Heart left ventricle (tissue), 16 donors: ENCODE measurements at regions not wholly inside any gene's neighbourhood (a gene's known extent, or its start where the extent isn't known, plus 50 kb on each side); places are given as distances from the start of the nearest gene placed in this dataset.

Source experiments
- ATAC-seq, 4 donors: fragments of 200-7000 bp; cut with Tn5 transposase; one replicate each; pipeline ENCODE4 v1.9.1; 2020 to 2022; ENCODE audit warnings: moderate library complexity in 4 of 4, mild to moderate bottlenecking in 3 of 4, moderate number of reproducible peaks in 1 of 4
- DNase-seq, 5 donors: peaks; one replicate each; pipeline ENCODE4 v3.0.0-alpha.2; 2020
- H3K27ac ChIP-seq, 12 donors: fragments of 200-600 bp; sonication (generic) in 4 of 12; one replicate each; pipeline versions ENCODE4 v1.5.0 to v1.8.0; 2016 to 2022; ENCODE audit warnings: mild to moderate bottlenecking in 2 of 12
- H3K27me3 ChIP-seq, 9 donors: fragments of 200-600 bp; sonication (generic) in 2 of 9; one replicate each; pipeline versions ENCODE4 v1.5.1 to v1.8.0; 2016 to 2022; ENCODE audit warnings: mild to moderate bottlenecking in 3 of 9
- H3K36me3 ChIP-seq, 9 donors: fragments of 200-600 bp; sonication (generic) in 2 of 9; one replicate each; pipeline versions ENCODE4 v1.5.0 to v1.8.0; 2018 to 2022; ENCODE audit warnings: mild to moderate bottlenecking in 2 of 9
- H3K4me1 ChIP-seq, 12 donors: fragments of 200-600 bp; sonication (generic) in 4 of 12; one replicate each; pipeline versions ENCODE4 v1.5.0 to v1.8.0; 2016 to 2022; ENCODE audit warnings: mild to moderate bottlenecking in 3 of 12
- H3K4me3 ChIP-seq, 12 donors: fragments of 200-600 bp; sonication (generic) in 4 of 12; one replicate each; pipeline versions ENCODE4 v1.5.0 to v1.8.0; 2017 to 2022; ENCODE audit warnings: mild to moderate bottlenecking in 9 of 12, moderate library complexity in 4 of 12
- H3K9me3 ChIP-seq, 12 donors: fragments of 200-600 bp; sonication (generic) in 4 of 12; one replicate each; pipeline versions ENCODE4 v1.5.0 to v1.8.0; 2016 to 2022; ENCODE audit warnings: mild to moderate bottlenecking in 1 of 12
- CTCF ChIP-seq, 12 donors: fragments of 200-600 bp; sonication (generic) in 4 of 12; IDR thresholded peaks; one replicate each; pipeline versions ENCODE4 v1.5.0 to v1.8.0; 2018 to 2022; ENCODE audit warnings: antibody characterized with exemption in 12 of 12, mild to moderate bottlenecking in 5 of 12
- POLR2A ChIP-seq, 2 donors: fragments of 450-650 bp; IDR thresholded peaks; one replicate each; pipeline ENCODE4 v1.6.1; 2017; ENCODE audit warnings: antibody characterized with exemption in 2 of 2, mild to moderate bottlenecking in 2 of 2, moderate library complexity in 2 of 2
- WGBS, 4 donors: extraction: QIAGEN DNeasy Blood & Tissue Kit in 2 of 4; methylation state at CpG; one replicate each; pipeline versions ENCODE4 v1.1.5 to v1.1.7; 2013 to 2018; 5-methylcytosine and 5-hydroxymethylcytosine counted together
- intact Hi-C, 10 donors: fragments of 100-400 bp; cut with DNase I; formaldehyde crosslinking; loops; one replicate each; pipeline versions ENCODE4 v1.11.1 to v1.14.2; 2022
- donor health status: ischemic (EF 13 %, LVEDD 7.1; RV severe dilation, severe dysfunction).
- donor health status: healthy with polysubstance abuse.
- donor health status: DM: no; HTN: yes; CAD: no.
- donor health status: DM: no; HTN: no; CAD: no.
- donor health status: ischemic (EF 25% LVEDD 6.9; RV normal size, moderate dysfunction).
- donor health status: ischemic (EF 25% LVEDD 5.7; RV mildly dilated, moderate dysfunction).
- donor health status: healthy.
- donor health status: DM: yes; HTN: yes; CAD: no.
- donor health status: ischemic (EF 35%, LVEDD 5.7; RV mildly dilated, moderate dysfunction).
- donor health status: nonischemic (EF 11% LVEDD 7.7; RV severe dilation, severe dysfunction).
- donor health status: DM: yes; HTN: yes; CAD: no.
- donor health status: PGD.
- donor health status: ischemic (EF 29% LVEDD 5.4; RV normal size, mild dysfunction).
- donor health status: nonischemic (EF 23%, LVEDD 6.1; RV moderate dilation, normal function).

- 42 to 61% (median 50%) methylated on average over 9 of the region's 9 CpGs for WGBS, 4 donors
- Histone ChIP-seq H3K4me3 (peak overlapping the region in 8 of 12 donors; percentile 10 to 38 (median 22)), H3K27me3 (no peaks in the 10 kb centered on the region), H3K9me3 (no peaks in the 10 kb centered on the region), H3K4me1 (peaks cover 0 to 5% (median 0%) of the 10 kb centered on the region in 12 donors), H3K27ac (peak overlapping the region in 10 of 12 donors; percentile 30 to 67 (median 44)), H3K36me3 (no peaks in the 10 kb centered on the region)
- intact Hi-C loops: no loop called here
- TF ChIP-seq POLR2A (IDR thresholded peaks at IDR 0.05): no peak
- no peak for TF ChIP-seq CTCF (IDR thresholded peaks at IDR 0.05)
- peak in 3 of 5 donors; percentile 27 to 64 (median 62) for DNase-seq
- peak; percentile 83 to 94 (median 92) for ATAC-seq
Observed at GRCh38 chr1:81446000-81446669, 354.6 kb upstream of the ADGRL2 start.

GRCh38 chr1:81443288-81443687 lies 357.4 kb upstream of the ADGRL2 start:
- no peak overlapping the region for H3K4me3 ChIP-seq
- H3K27ac ChIP-seq: no peak overlapping the region
- ATAC-seq: no peak
- TF ChIP-seq POLR2A (IDR thresholded peaks at IDR 0.05) (no peak), CTCF (IDR thresholded peaks at IDR 0.05) (no peak)
- DNase-seq: no peak
- WGBS, 4 donors: 92 to 100% (median 99%) methylated on average over 1 of the region's 1 CpG
- no peaks in the 10 kb centered on the region for H3K27me3 ChIP-seq
- peaks cover 0 to 6% (median 0%) of the 10 kb centered on the region in 12 donors for H3K4me1 ChIP-seq
- intact Hi-C loops: no loop called here
- H3K9me3 ChIP-seq: peaks cover 0 to 13% (median 0%) of the 10 kb centered on the region in 12 donors
- no peaks in the 10 kb centered on the region for H3K36me3 ChIP-seq

GRCh38 chr1:81439046-81439823 lies 361.5 kb upstream of the ADGRL2 start:
- no peak for TF ChIP-seq CTCF (IDR thresholded peaks at IDR 0.05)
- TF ChIP-seq POLR2A (IDR thresholded peaks at IDR 0.05): no peak
- H3K9me3 ChIP-seq: peaks cover 0 to 13% (median 0%) of the 10 kb centered on the region in 12 donors
- DNase-seq (no peak), ATAC-seq (peak in 1 of 4 donors; percentile 51)
- H3K4me1 ChIP-seq: peaks cover 0 to 22% (median 12%) of the 10 kb centered on the region in 12 donors
- intact Hi-C loops: loop anchor here in 2 of 10 donors (10.0 kb wide), 1 partner anchor 106 kb away; no protein-coding TSS in a partner anchor
- WGBS, 4 donors: 96 to 98% (median 97%) methylated on average over 9 to 12 of the region's 12 CpGs
- H3K27me3 ChIP-seq: no peaks in the 10 kb centered on the region
- no peak overlapping the region for H3K4me3 ChIP-seq
- H3K27ac ChIP-seq: no peak overlapping the region
- no peaks in the 10 kb centered on the region for H3K36me3 ChIP-seq

- 20 to 24% (median 22%) methylated on average over 3 of the region's 3 CpGs for WGBS, 4 donors
- peak overlapping the region in 9 of 12 donors; percentile 3 to 57 (median 37) for H3K27ac ChIP-seq
- H3K4me1 ChIP-seq: peaks cover 0 to 35% (median 15%) of the 10 kb centered on the region in 12 donors
- peak in 3 of 4 donors; percentile 23 to 47 (median 35) for ATAC-seq
- H3K4me3 ChIP-seq: peak overlapping the region in 1 of 12 donors; percentile 2
- H3K27me3 ChIP-seq: no peaks in the 10 kb centered on the region
- intact Hi-C loops: loop anchor here in 2 of 10 donors (10.0 kb wide), 1 partner anchor 107 kb away; no protein-coding TSS in a partner anchor
- H3K36me3 ChIP-seq: no peaks in the 10 kb centered on the region
- DNase-seq: no peak
- H3K9me3 ChIP-seq: peaks cover 0 to 13% (median 0%) of the 10 kb centered on the region in 12 donors
- TF ChIP-seq POLR2A (IDR thresholded peaks at IDR 0.05) (no peak), CTCF (IDR thresholded peaks at IDR 0.05) (no peak)
Observed at GRCh38 chr1:81437649-81438048, 363.1 kb upstream of the ADGRL2 start.
